ENCODE measurements at regions not wholly inside any gene's neighbourhood (a gene's known extent, or its start where the extent isn't known, plus 50 kb on each side); places are given as distances from the start of the nearest gene placed in this dataset.

GRCh38 chr17:77441130-77441920 lies 300.6 kb downstream of the SEC14L1 start:
- peak overlapping the region; percentile 36 for H3K27ac ChIP-seq (ENCODE audit: low read depth, low read length)
- peaks cover 56% of the 10 kb centered on the region for H3K4me1 ChIP-seq (ENCODE audit: insufficient read depth, low read length)
- no peaks in the 10 kb centered on the region for H3K36me3 ChIP-seq (ENCODE audit: insufficient read depth, low read length)
- H3K4me2 ChIP-seq (ENCODE audit: insufficient read depth, low read length) = no peak overlapping the region
- no peaks in the 10 kb centered on the region for H3K9me3 ChIP-seq (ENCODE audit: low read depth, low read length)
- peaks cover 93% of the 10 kb centered on the region for H3K79me2 ChIP-seq (ENCODE audit: insufficient read depth, low read length)
- H3K27me3 ChIP-seq (ENCODE audit: insufficient read depth, low read length) = no peaks in the 10 kb centered on the region
- DNase-seq (ENCODE audit: insufficient read length, low spot score, missing footprints) = no peak
- H3K4me3 ChIP-seq (ENCODE audit: insufficient read depth, low read length) = no peak overlapping the region
- H2AFZ ChIP-seq (ENCODE audit: low read length) = no peak overlapping the region
- peaks cover 92% of the 10 kb centered on the region for H4K20me1 ChIP-seq (ENCODE audit: insufficient read depth, low read length)
- TF ChIP-seq, protein P1, sequence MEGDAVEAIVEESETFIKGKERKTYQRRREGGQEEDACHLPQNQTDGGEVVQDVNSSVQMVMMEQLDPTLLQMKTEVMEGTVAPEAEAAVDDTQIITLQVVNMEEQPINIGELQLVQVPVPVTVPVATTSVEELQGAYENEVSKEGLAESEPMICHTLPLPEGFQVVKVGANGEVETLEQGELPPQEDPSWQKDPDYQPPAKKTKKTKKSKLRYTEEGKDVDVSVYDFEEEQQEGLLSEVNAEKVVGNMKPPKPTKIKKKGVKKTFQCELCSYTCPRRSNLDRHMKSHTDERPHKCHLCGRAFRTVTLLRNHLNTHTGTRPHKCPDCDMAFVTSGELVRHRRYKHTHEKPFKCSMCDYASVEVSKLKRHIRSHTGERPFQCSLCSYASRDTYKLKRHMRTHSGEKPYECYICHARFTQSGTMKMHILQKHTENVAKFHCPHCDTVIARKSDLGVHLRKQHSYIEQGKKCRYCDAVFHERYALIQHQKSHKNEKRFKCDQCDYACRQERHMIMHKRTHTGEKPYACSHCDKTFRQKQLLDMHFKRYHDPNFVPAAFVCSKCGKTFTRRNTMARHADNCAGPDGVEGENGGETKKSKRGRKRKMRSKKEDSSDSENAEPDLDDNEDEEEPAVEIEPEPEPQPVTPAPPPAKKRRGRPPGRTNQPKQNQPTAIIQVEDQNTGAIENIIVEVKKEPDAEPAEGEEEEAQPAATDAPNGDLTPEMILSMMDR (IDR thresholded peaks at IDR 0.05; ENCODE audit: extremely low read depth, low read depth, low read length) = no peak

GRCh38 chr17:77441940-77442339 lies 301.2 kb downstream of the SEC14L1 start:
- Histone ChIP-seq H3K79me2 (ENCODE audit: insufficient read depth, low read length) (peaks cover 92% of the 10 kb centered on the region), H3K4me1 (ENCODE audit: insufficient read depth, low read length) (peaks cover 54% of the 10 kb centered on the region), H2AFZ (ENCODE audit: low read length) (no peak overlapping the region), H3K9me3 (ENCODE audit: low read depth, low read length) (no peaks in the 10 kb centered on the region), H3K4me2 (ENCODE audit: insufficient read depth, low read length) (no peak overlapping the region), H3K4me3 (ENCODE audit: insufficient read depth, low read length) (no peak overlapping the region), H3K27ac (ENCODE audit: low read depth, low read length) (no peak overlapping the region), H4K20me1 (ENCODE audit: insufficient read depth, low read length) (peaks cover 90% of the 10 kb centered on the region), H3K27me3 (ENCODE audit: insufficient read depth, low read length) (no peaks in the 10 kb centered on the region), H3K36me3 (ENCODE audit: insufficient read depth, low read length) (no peaks in the 10 kb centered on the region)
- no peak for DNase-seq (ENCODE audit: insufficient read length, low spot score, missing footprints)
- TF ChIP-seq, protein P1 (IDR thresholded peaks at IDR 0.05; ENCODE audit: extremely low read depth, low read depth, low read length) = no peak

- peaks cover 49% of the 10 kb centered on the region for H3K4me1 ChIP-seq (ENCODE audit: insufficient read depth, low read length)
Measured at GRCh38 chr17:77442976-77443747, 302.4 kb downstream of the SEC14L1 start.

More at GRCh38 chr17:77442976-77443747, 302.4 kb downstream of the SEC14L1 start:
- Histone ChIP-seq H4K20me1 (ENCODE audit: insufficient read depth, low read length) (peaks cover 89% of the 10 kb centered on the region), H3K9me3 (ENCODE audit: low read depth, low read length) (no peaks in the 10 kb centered on the region), H3K79me2 (ENCODE audit: insufficient read depth, low read length) (peaks cover 92% of the 10 kb centered on the region), H2AFZ (ENCODE audit: low read length) (no peak overlapping the region), H3K4me3 (ENCODE audit: insufficient read depth, low read length) (no peak overlapping the region), H3K4me2 (ENCODE audit: insufficient read depth, low read length) (peak overlapping the region; percentile 15), H3K27me3 (ENCODE audit: insufficient read depth, low read length) (no peaks in the 10 kb centered on the region), H3K36me3 (ENCODE audit: insufficient read depth, low read length) (no peaks in the 10 kb centered on the region), H3K27ac (ENCODE audit: low read depth, low read length) (peak overlapping the region; percentile 70)
- TF ChIP-seq, protein P1 (IDR thresholded peaks at IDR 0.05; ENCODE audit: extremely low read depth, low read depth, low read length) = no peak
- DNase-seq (ENCODE audit: insufficient read length, low spot score, missing footprints) = no peak
